RWPE2 (cell line): ENCODE measurements at regions not wholly inside any gene's neighbourhood (a gene's known extent, or its start where the extent isn't known, plus 50 kb on each side); places are given as distances from the start of the nearest gene placed in this dataset.

ENCODE experiments used
- ATAC-seq: fragments of 200-7000 bp; cut with Tn5 transposase; 3 replicates; pipeline ENCODE4 v1.9.1; 2021; ENCODE audit warnings: low read depth
- DNase-seq: peaks from one replicate; pipeline ENCODE4 v3.0.0-alpha.2; 2020; ENCODE audit warnings: low spot score
- H3K27ac ChIP-seq: fragments of 450-650 bp; 2 replicates; pipeline ENCODE4 v1.5.1; 2017; ENCODE audit warnings: mild to moderate bottlenecking; ENCODE audit not compliant: poor library complexity, severe bottlenecking
- H3K27me3 ChIP-seq: fragments of 250-450 bp; sonication (Bioruptor Pico); 2 replicates; pipeline ENCODE4 v1.5.1; 2021; ENCODE audit warnings: mild to moderate bottlenecking, moderate library complexity; ENCODE audit not compliant: insufficient read depth, poor library complexity, severe bottlenecking
- H3K36me3 ChIP-seq: fragments of 250-450 bp; sonication (Bioruptor Pico); 2 replicates; pipeline ENCODE4 v1.5.1; 2020; ENCODE audit warnings: low read depth, mild to moderate bottlenecking, moderate library complexity
- H3K4me1 ChIP-seq: fragments of 250-450 bp; sonication (Bioruptor Pico); 2 replicates; pipeline ENCODE4 v1.5.1; 2021; ENCODE audit warnings: mild to moderate bottlenecking, moderate library complexity; ENCODE audit not compliant: insufficient read depth, poor library complexity, severe bottlenecking
- H3K4me3 ChIP-seq: fragments of 250-450 bp; sonication (Bioruptor Pico); 2 replicates; pipeline ENCODE4 v1.5.1; 2021; ENCODE audit warnings: mild to moderate bottlenecking, moderate library complexity; ENCODE audit not compliant: severe bottlenecking
- H3K9me3 ChIP-seq: fragments of 250-450 bp; sonication (Bioruptor Pico); 2 replicates; pipeline ENCODE4 v1.5.1; 2021; ENCODE audit warnings: mild to moderate bottlenecking, moderate library complexity; ENCODE audit not compliant: severe bottlenecking
- TF ChIP-seq, protein P1 (sequence below): fragments of 450-650 bp; IDR thresholded peaks from one replicate; pipeline ENCODE4 v1.5.1; 2017; ENCODE audit warnings: mild to moderate bottlenecking, moderate library complexity; ENCODE audit not compliant: poor library complexity, severe bottlenecking

DNA sequence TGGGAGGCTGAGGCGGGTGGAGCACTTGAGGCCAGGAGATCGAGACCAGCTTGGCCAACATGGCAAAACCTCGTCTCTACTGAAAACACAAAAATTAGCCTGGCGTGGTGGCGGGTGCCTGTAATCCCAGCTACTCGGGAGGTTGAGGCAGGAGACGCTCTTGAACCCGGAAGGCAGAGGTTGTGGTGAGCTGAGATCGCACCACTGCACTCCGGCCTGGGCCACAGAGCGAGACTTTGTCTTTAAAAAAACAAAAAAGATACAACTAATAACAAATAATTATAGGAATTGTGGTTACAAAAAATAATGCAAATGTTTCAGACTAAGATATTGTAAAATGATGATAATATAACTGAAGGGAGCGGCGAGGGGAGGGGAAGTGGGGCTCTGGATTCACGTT is 90.3 kb upstream of the RTL6 start:
- Histone ChIP-seq H3K27me3 (peaks cover 14% of the 10 kb centered on the region), H3K4me3 (no peak overlapping the region), H3K36me3 (no peaks in the 10 kb centered on the region), H3K27ac (no peak overlapping the region), H3K9me3 (no peaks in the 10 kb centered on the region), H3K4me1 (no peaks in the 10 kb centered on the region)
- TF ChIP-seq, protein P1, sequence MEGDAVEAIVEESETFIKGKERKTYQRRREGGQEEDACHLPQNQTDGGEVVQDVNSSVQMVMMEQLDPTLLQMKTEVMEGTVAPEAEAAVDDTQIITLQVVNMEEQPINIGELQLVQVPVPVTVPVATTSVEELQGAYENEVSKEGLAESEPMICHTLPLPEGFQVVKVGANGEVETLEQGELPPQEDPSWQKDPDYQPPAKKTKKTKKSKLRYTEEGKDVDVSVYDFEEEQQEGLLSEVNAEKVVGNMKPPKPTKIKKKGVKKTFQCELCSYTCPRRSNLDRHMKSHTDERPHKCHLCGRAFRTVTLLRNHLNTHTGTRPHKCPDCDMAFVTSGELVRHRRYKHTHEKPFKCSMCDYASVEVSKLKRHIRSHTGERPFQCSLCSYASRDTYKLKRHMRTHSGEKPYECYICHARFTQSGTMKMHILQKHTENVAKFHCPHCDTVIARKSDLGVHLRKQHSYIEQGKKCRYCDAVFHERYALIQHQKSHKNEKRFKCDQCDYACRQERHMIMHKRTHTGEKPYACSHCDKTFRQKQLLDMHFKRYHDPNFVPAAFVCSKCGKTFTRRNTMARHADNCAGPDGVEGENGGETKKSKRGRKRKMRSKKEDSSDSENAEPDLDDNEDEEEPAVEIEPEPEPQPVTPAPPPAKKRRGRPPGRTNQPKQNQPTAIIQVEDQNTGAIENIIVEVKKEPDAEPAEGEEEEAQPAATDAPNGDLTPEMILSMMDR: no peak
- ATAC-seq: no peak
- DNase-seq: peak; percentile 8

DNA sequence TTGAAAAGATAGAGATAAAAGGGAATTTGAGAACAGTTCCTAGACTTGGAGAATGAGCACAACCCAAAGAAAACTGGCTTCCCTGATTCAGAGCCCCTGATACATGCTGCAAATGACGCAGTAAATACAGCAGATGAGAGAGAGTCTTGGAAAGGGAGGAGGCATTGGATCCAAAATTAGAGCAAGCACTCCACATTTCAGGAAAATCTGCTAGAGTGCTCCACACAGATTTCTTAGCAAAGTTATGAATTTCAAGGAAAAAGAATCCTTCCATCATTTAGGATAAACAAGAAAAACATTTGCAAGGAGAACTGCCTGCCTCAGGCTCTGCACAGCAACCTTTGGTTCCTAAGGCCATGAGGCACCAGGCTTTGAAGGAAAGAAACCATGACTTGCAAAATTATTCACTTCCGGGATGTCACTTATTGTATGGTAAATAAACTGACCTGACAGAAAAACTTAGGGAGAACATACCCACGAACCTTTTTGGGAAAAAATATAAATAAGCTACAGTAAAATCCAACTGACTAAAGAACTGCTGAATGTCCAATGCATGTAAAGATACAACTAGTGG is 89.8 kb upstream of the RTL6 start:
- ATAC-seq: no peak
- Histone ChIP-seq H3K27ac (no peak overlapping the region), H3K36me3 (no peaks in the 10 kb centered on the region), H3K9me3 (no peaks in the 10 kb centered on the region), H3K27me3 (peaks cover 14% of the 10 kb centered on the region), H3K4me3 (no peak overlapping the region), H3K4me1 (no peaks in the 10 kb centered on the region)
- DNase-seq: no peak
- TF ChIP-seq, protein P1: no peak

DNA sequence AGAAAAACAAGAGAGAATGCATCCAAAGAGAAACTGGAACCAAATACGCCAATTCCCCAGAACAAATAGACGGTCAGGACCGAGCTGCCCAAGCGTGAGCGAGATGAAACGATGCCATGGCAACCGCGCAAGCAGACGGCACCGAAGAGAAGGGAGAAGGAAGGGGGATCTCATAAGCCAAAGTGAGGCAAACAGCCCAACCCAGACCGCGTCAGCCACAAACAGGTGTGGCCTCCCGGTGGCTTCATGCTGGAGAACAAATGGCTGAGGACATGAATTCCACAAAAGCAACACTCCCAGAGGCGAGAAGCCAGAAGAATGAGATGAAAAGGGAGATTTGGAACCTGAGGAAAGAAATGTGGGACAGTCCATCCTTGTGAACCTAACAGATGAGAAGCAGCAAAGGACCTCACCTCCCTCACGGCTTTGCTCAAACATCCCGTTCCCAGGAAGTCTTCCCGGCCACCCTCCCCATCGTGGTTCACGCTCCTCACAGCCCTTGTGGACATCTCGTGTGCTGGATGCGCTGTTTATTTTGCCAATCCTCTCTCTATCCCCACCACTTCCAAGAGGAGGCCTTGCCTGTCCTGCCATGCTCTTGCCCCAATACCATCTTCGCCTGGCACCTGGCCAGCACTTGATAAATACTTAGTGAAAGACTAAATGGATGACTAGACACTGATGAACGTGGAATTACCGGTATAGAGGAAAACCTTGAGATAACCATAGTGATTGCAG is 89.1 kb upstream of the RTL6 start:
- Histone ChIP-seq H3K9me3 (no peaks in the 10 kb centered on the region), H3K4me3 (no peak overlapping the region), H3K27ac (no peak overlapping the region), H3K36me3 (no peaks in the 10 kb centered on the region), H3K27me3 (peaks cover 14% of the 10 kb centered on the region), H3K4me1 (no peaks in the 10 kb centered on the region)
- peak; percentile 38; the same call in 1 of the 3 replicates for ATAC-seq
- peak; percentile 27 for DNase-seq
- TF ChIP-seq, protein P1: no peak

GRCh38 chr22:44586351-44586990 is 88.4 kb upstream of the RTL6 start:
- H3K4me3 ChIP-seq: no peak overlapping the region
- ATAC-seq (peak; percentile 23; the same call in 1 of the 3 replicates), DNase-seq (no peak)

More at GRCh38 chr22:44586351-44586990, 88.4 kb upstream of the RTL6 start:
- no peak overlapping the region for H3K27ac ChIP-seq
- peaks cover 14% of the 10 kb centered on the region for H3K27me3 ChIP-seq
- TF ChIP-seq, protein P1: no peak
- H3K36me3 ChIP-seq: no peaks in the 10 kb centered on the region
- no peaks in the 10 kb centered on the region for H3K9me3 ChIP-seq
- H3K4me1 ChIP-seq: no peaks in the 10 kb centered on the region
